ENCODE measurements at regions not wholly inside any gene's neighbourhood (a gene's known extent, or its start where the extent isn't known, plus 50 kb on each side); places are given as distances from the start of the nearest gene placed in this dataset.
A peak's percentile ranks its signal among the peaks of the same experiment; 100 is the strongest.

GRCh38 chr12:67147447-67147846 lies 121.7 kb upstream of the CAND1 start:
- TF ChIP-seq CTCF (IDR thresholded peaks at IDR 0.05; ENCODE audit: borderline replicate concordance, insufficient read depth, low read depth, low read length): no peak
- no peak overlapping the region for H3K4me3 ChIP-seq (ENCODE audit: low read depth, low read length)

DNA sequence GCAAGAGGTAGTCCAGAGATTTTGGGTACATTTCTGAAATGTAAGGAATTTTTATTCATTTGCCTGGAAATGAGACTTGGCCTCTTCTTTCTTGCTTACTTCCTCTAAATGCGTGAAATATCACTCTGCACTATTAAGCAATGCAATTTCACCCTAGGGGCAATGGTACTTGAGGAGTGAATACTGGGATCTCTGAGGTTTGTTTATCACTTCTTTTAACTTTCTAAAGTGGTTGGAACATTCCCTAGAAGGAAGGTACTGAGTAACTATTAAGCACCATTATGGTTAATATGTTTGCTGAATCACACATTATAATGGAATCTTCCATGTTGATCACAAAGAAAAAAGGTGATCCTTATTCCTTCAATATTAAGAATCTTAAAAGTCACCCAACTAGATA lies 120.9 kb upstream of the CAND1 start:
- H3K4me3 ChIP-seq (ENCODE audit: low read depth, low read length): no peak overlapping the region
- TF ChIP-seq CTCF (IDR thresholded peaks at IDR 0.05; ENCODE audit: borderline replicate concordance, insufficient read depth, low read depth, low read length): no peak

GRCh38 chr12:67151886-67152285 lies 117.3 kb upstream of the CAND1 start:
- no peak overlapping the region for H3K4me3 ChIP-seq (ENCODE audit: low read depth, low read length)
- no peak for TF ChIP-seq CTCF (IDR thresholded peaks at IDR 0.05; ENCODE audit: borderline replicate concordance, insufficient read depth, low read depth, low read length)

GRCh38 chr12:67152451-67152850 lies 116.7 kb upstream of the CAND1 start:
- no peak for TF ChIP-seq CTCF (IDR thresholded peaks at IDR 0.05; ENCODE audit: borderline replicate concordance, insufficient read depth, low read depth, low read length)

DNA sequence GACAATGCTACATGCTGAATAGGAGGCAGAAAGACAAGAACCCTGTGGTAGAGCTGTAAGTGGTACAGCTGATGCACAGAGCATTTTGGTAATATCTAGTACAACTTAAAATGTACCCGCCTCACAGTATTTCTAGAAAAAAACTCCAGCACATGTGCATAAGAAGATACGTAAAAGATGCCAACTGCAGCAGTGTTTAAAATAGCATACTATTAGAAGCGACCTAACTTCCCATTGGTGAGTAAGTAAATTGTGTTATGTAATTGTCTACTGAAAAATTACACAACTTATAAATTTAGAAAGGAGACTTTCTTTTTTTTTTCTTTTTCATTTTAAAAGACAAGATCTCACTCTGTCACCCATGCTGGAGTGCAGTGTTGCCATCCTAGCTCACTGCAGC lies 114.3 kb upstream of the CAND1 start:
- no peak overlapping the region for H3K4me3 ChIP-seq (ENCODE audit: low read depth, low read length)
- no peak for TF ChIP-seq CTCF (IDR thresholded peaks at IDR 0.05; ENCODE audit: borderline replicate concordance, insufficient read depth, low read depth, low read length)

More at GRCh38 chr12:67152451-67152850, 116.7 kb upstream of the CAND1 start:
- H3K4me3 ChIP-seq (ENCODE audit: low read depth, low read length): no peak overlapping the region

DNA sequence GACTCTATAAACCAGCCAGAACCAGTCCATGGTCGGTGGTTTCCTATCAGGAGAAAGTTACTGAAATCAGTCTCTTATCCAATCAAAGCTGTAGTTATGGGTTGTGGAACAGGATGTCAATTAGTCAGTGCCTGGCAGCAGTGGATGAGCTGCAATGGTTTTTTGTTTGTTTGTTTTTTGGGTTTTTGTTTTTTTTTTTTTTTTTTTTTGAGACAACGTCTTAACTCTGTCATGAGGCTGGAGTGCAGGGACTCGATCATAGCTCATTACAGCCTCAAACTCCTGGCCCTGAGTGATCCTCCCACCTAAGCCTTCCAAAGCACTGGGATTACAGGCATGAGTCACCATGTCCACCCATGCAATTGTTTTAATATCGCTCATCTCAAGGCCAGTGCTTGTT lies 113.3 kb upstream of the CAND1 start:
- no peak overlapping the region for H3K4me3 ChIP-seq (ENCODE audit: low read depth, low read length)
- no peak for TF ChIP-seq CTCF (IDR thresholded peaks at IDR 0.05; ENCODE audit: borderline replicate concordance, insufficient read depth, low read depth, low read length)

DNA sequence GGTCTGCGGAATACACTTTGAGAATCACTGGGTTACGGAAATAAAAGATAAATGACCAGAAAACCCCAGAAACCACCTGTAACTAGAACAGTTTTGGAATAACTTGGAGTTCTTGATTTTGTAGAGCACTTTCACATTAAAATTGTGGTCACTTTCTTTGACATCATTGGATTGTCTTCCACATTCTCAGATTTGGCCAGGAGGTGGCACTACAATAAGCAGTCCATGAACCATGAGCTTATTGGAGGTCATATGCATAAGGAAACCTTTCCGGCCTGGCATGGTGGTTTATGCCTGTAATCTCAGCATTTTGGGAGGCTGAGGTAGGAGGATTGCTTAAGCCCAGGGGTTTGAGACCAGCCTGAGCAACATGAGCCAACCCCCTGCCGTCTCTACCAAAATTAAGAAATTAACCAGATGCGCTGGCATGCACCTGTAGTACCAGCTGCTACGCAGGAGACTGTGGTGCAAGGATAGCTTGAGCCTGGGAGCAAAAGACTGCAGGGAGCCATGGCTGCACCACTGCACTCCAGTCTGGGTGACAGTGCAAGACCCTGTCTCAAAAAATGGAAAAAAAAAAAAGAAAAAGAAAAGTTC lies 107.7 kb upstream of the CAND1 start:
- H3K4me3 ChIP-seq (ENCODE audit: low read depth, low read length): no peak overlapping the region
- peak; percentile 42; the same call in 1 of the 2 replicates for TF ChIP-seq CTCF (IDR thresholded peaks at IDR 0.05; ENCODE audit: borderline replicate concordance, insufficient read depth, low read depth, low read length)

Measured in GM12875 (cell line).